ENCODE measurements at regions not wholly inside any gene's neighbourhood (a gene's known extent, or its start where the extent isn't known, plus 50 kb on each side); places are given as distances from the start of the nearest gene placed in this dataset.

GRCh38 chr1:227465256-227465655 lies 98.1 kb upstream of the ZNF678 start:
- ChIA-PET POLR2A (no interaction called here), CTCF (interaction anchor here (0.6 kb wide), 1 partner anchor 832 kb away, joined by 4 read pairs; no protein-coding TSS in a partner anchor)
- Histone ChIP-seq H3K4me1 (ENCODE audit: control insufficient read depth, insufficient read depth, low read length) (0 out of 2 replicates have a peak, but pooled peaks cover under 1% of the 10 kb centered on the region), H3K9me3 (ENCODE audit: control insufficient read depth, insufficient read depth, low read depth, low read length) (no peaks in the 10 kb centered on the region), H3K27ac (ENCODE audit: extremely low read depth, low read depth, low read length) (no peak overlapping the region), H3K36me3 (ENCODE audit: control insufficient read depth in 2 of 2, insufficient read depth in 1 of 2, low read length in 2 of 2) (no peaks in the 10 kb centered on the region), H3K4me3 (ENCODE audit: low read depth, low read length) (no peak overlapping the region)
- TF ChIP-seq ZNF629 (tag by site-specific recombination; IDR thresholded peaks at IDR 0.05) (no peak), KLF8 (tag by site-specific recombination; IDR thresholded peaks at IDR 0.05) (no peak), ZSCAN4 (tag by site-specific recombination; IDR thresholded peaks at IDR 0.05) (no peak), ZNF10 (tag by site-specific recombination; IDR thresholded peaks at IDR 0.05) (no peak), SALL2 (tag by site-specific recombination; IDR thresholded peaks at IDR 0.05; ENCODE audit: borderline replicate concordance) (no peak), ZNF776 (tag by site-specific recombination; IDR thresholded peaks at IDR 0.05; ENCODE audit: borderline replicate concordance) (no peak), GFI1B (tag by site-specific recombination; IDR thresholded peaks at IDR 0.05) (no peak), ZNF544 (tag by site-specific recombination; IDR thresholded peaks at IDR 0.05) (no peak), ZNF133 (tag by site-specific recombination; IDR thresholded peaks at IDR 0.05) (no peak)

GRCh38 chr1:227459977-227460376 lies 103.4 kb upstream of the ZNF678 start:
- H3K9me3 ChIP-seq (ENCODE audit: control insufficient read depth, insufficient read depth, low read depth, low read length), result no peaks in the 10 kb centered on the region
- no peak overlapping the region for H3K4me3 ChIP-seq (ENCODE audit: low read depth, low read length)
- H3K27ac ChIP-seq (ENCODE audit: extremely low read depth, low read depth, low read length), result no peak overlapping the region
- 0 out of 2 replicates have a peak, but pooled peaks cover 4% of the 10 kb centered on the region for H3K4me1 ChIP-seq (ENCODE audit: control insufficient read depth, insufficient read depth, low read length)
- ChIA-PET CTCF (interaction anchor here (2.2 to 2.4 kb wide), 2 partner anchors 22 to 83 kb away, joined by 5 to 9 read pairs; no protein-coding TSS in a partner anchor), POLR2A (no interaction called here)
- H3K36me3 ChIP-seq (ENCODE audit: control insufficient read depth in 2 of 2, insufficient read depth in 1 of 2, low read length in 2 of 2), result no peaks in the 10 kb centered on the region
- TF ChIP-seq ZNF501 (tag by site-specific recombination; IDR thresholded peaks at IDR 0.05) (0 out of 2 replicates have a peak, but pooled peaks have one; percentile 21), ZNF274 (IDR thresholded peaks at IDR 0.05; ENCODE audit: low read length) (no peak), ZNF274 (tag by site-specific recombination; IDR thresholded peaks at IDR 0.05; ENCODE audit: borderline replicate concordance) (no peak), HIC1 (tag by site-specific recombination; IDR thresholded peaks at IDR 0.05) (0 out of 2 replicates have a peak, but pooled peaks have one; percentile 21), ZBTB8A (tag by site-specific recombination; IDR thresholded peaks at IDR 0.05) (no peak), ZNF174 (tag by site-specific recombination; IDR thresholded peaks at IDR 0.05) (no peak), GLI4 (tag by site-specific recombination; IDR thresholded peaks at IDR 0.05) (no peak), GFI1B (tag by site-specific recombination; IDR thresholded peaks at IDR 0.05) (peak; percentile 58; the same call in 1 of the 2 replicates), ZSCAN23 (tag by site-specific recombination; IDR thresholded peaks at IDR 0.05) (no peak), ZNF292 (tag by site-specific recombination; IDR thresholded peaks at IDR 0.05; ENCODE audit: borderline replicate concordance, low read depth) (no peak), ZFP41 (tag by site-specific recombination; IDR thresholded peaks at IDR 0.05; ENCODE audit: borderline replicate concordance) (no peak), ZNF280D (tag by site-specific recombination; IDR thresholded peaks at IDR 0.05) (no peak), ZNF596 (tag by site-specific recombination; IDR thresholded peaks at IDR 0.05) (no peak), ZNF148 (tag by site-specific recombination; IDR thresholded peaks at IDR 0.05; ENCODE audit: borderline replicate concordance) (no peak), ZNF571 (tag by site-specific recombination; IDR thresholded peaks at IDR 0.05) (no peak), ZNF837 (tag by site-specific recombination; IDR thresholded peaks at IDR 0.05) (no peak), ZNF146 (tag by site-specific recombination; IDR thresholded peaks at IDR 0.05) (no peak), ZNF624 (tag by site-specific recombination; IDR thresholded peaks at IDR 0.05) (no peak), ZNF19 (tag by site-specific recombination; IDR thresholded peaks at IDR 0.05; ENCODE audit: low read depth) (no peak), ZNF404 (tag by site-specific recombination; IDR thresholded peaks at IDR 0.05) (no peak)
